IPS-NIHi11 (cell line): ENCODE measurements at regions not wholly inside any gene's neighbourhood (a gene's known extent, or its start where the extent isn't known, plus 50 kb on each side); places are given as distances from the start of the nearest gene placed in this dataset.
"Not testable (repeated sequence)": the region's sequence is repeated elsewhere in the genome, so short reads cannot be mapped to it uniquely, and the experiment has no call there.

Experiments
- DNase-seq: peaks from one replicate; pipeline ENCODE4 v3.0.0; 2012; ENCODE audit warnings: mixed read lengths, low spot score

GRCh38 chr14:84442521-84442920 is 1087.4 kb upstream of the FLRT2 start:
- DNase-seq: no peak

GRCh38 chr14:84445486-84445885 is 1084.5 kb upstream of the FLRT2 start:
- DNase-seq: no peak

GRCh38 chr14:84446250-84446649 is 1083.7 kb upstream of the FLRT2 start:
- no peak for DNase-seq

- no peak for DNase-seq
These were observed 1076.5 kb upstream of the FLRT2 start for GRCh38 chr14:84453307-84453950.

GRCh38 chr14:84454114-84454513 is 1075.8 kb upstream of the FLRT2 start:
- no peak for DNase-seq

- DNase-seq: no peak
These were observed 1073.0 kb upstream of the FLRT2 start for GRCh38 chr14:84456946-84457345.

- no peak for DNase-seq
These were observed 1071.1 kb upstream of the FLRT2 start for GRCh38 chr14:84458881-84459280.

- DNase-seq: no peak
These were observed 1064.1 kb upstream of the FLRT2 start for GRCh38 chr14:84465880-84466279.

- DNase-seq: no peak
These were observed 1061.8 kb upstream of the FLRT2 start for GRCh38 chr14:84468153-84468552.

- DNase-seq: no peak
These were observed 1051.9 kb upstream of the FLRT2 start for GRCh38 chr14:84477996-84478395.

GRCh38 chr14:84482256-84483071 is 1047.5 kb upstream of the FLRT2 start:
- DNase-seq: no peak

GRCh38 chr14:84483072-84483420 is 1046.9 kb upstream of the FLRT2 start:
- no peak for DNase-seq

GRCh38 chr14:84484243-84484642 is 1045.7 kb upstream of the FLRT2 start:
- DNase-seq: not testable (repeated sequence)

- no peak for DNase-seq
These were observed 1044.9 kb upstream of the FLRT2 start for GRCh38 chr14:84485036-84485435.

GRCh38 chr14:84490081-84490480 is 1039.9 kb upstream of the FLRT2 start:
- no peak for DNase-seq

GRCh38 chr14:84492685-84493084 is 1037.3 kb upstream of the FLRT2 start:
- no peak for DNase-seq

- DNase-seq: no peak
These were observed 1036.2 kb upstream of the FLRT2 start for GRCh38 chr14:84493779-84494178.

GRCh38 chr14:84496677-84497076 is 1033.3 kb upstream of the FLRT2 start:
- no peak for DNase-seq

GRCh38 chr14:84512823-84513222 is 1017.1 kb upstream of the FLRT2 start:
- DNase-seq: not testable (repeated sequence)

- DNase-seq: no peak
These were observed 1010.1 kb upstream of the FLRT2 start for GRCh38 chr14:84519836-84520235.

GRCh38 chr14:84520711-84521338 is 1009.1 kb upstream of the FLRT2 start:
- DNase-seq: no peak

- DNase-seq: no peak
These were observed 1006.2 kb upstream of the FLRT2 start for GRCh38 chr14:84523746-84524145.

GRCh38 chr14:84527706-84528105 is 1002.2 kb upstream of the FLRT2 start:
- DNase-seq: no peak
